ENCODE measurements at regions not wholly inside any gene's neighbourhood (a gene's known extent, or its start where the extent isn't known, plus 50 kb on each side); places are given as distances from the start of the nearest gene placed in this dataset.
"Not testable (repeated sequence)": the region's sequence is repeated elsewhere in the genome, so short reads cannot be mapped to it uniquely, and the experiment has no call there.

GRCh38 chr12:131229426-131230339 is 276.0 kb downstream of the ADGRD1 start:
- no peak for DNase-seq (ENCODE audit: low spot score)

GRCh38 chr12:131230340-131231031 is 276.8 kb downstream of the ADGRD1 start:
- no peak for DNase-seq (ENCODE audit: low spot score)

- no peak for DNase-seq (ENCODE audit: low spot score)
Observed at GRCh38 chr12:131231032-131231980, 277.6 kb downstream of the ADGRD1 start.

GRCh38 chr12:131232036-131232435 is 278.3 kb downstream of the ADGRD1 start:
- no peak for DNase-seq (ENCODE audit: low spot score)

- DNase-seq (ENCODE audit: low spot score), result not testable (repeated sequence)
Observed at GRCh38 chr12:131232872-131233271, 279.2 kb downstream of the ADGRD1 start.

- DNase-seq (ENCODE audit: low spot score), result not testable (repeated sequence)
Observed at GRCh38 chr12:131233850-131234789, 280.4 kb downstream of the ADGRD1 start.

GRCh38 chr12:131234841-131235271 is 281.1 kb downstream of the ADGRD1 start:
- DNase-seq (ENCODE audit: low spot score), result not testable (repeated sequence)

- no peak for DNase-seq (ENCODE audit: low spot score)
Observed at GRCh38 chr12:131235871-131236271, 282.2 kb downstream of the ADGRD1 start.

GRCh38 chr12:131239384-131240094 is 285.8 kb downstream of the ADGRD1 start:
- DNase-seq (ENCODE audit: low spot score), result no peak

GRCh38 chr12:131241517-131241916 is 287.8 kb downstream of the ADGRD1 start:
- DNase-seq (ENCODE audit: low spot score), result no peak

GRCh38 chr12:131242741-131243496 is 289.2 kb downstream of the ADGRD1 start:
- peak; percentile 86 for DNase-seq (ENCODE audit: low spot score)

GRCh38 chr12:131244157-131244688 is 290.5 kb downstream of the ADGRD1 start:
- not testable (repeated sequence) for DNase-seq (ENCODE audit: low spot score)

- DNase-seq (ENCODE audit: low spot score), result not testable (repeated sequence)
Observed at GRCh38 chr12:131245161-131245560, 291.5 kb downstream of the ADGRD1 start.

- DNase-seq (ENCODE audit: low spot score), result no peak
Observed at GRCh38 chr12:131245564-131246355, 292.1 kb downstream of the ADGRD1 start.

- not testable (repeated sequence) for DNase-seq (ENCODE audit: low spot score)
Observed at GRCh38 chr12:131247026-131247725, 293.5 kb downstream of the ADGRD1 start.

GRCh38 chr12:131247875-131248274 is 294.2 kb downstream of the ADGRD1 start:
- not testable (repeated sequence) for DNase-seq (ENCODE audit: low spot score)

GRCh38 chr12:131249246-131250027 is 295.7 kb downstream of the ADGRD1 start:
- no peak for DNase-seq (ENCODE audit: low spot score)
